ENCODE measurements at regions not wholly inside any gene's neighbourhood (a gene's known extent, or its start where the extent isn't known, plus 50 kb on each side); places are given as distances from the start of the nearest gene placed in this dataset.
"Not testable (repeated sequence)": the region's sequence is repeated elsewhere in the genome, so short reads cannot be mapped to it uniquely, and the experiment has no call there.

DNA sequence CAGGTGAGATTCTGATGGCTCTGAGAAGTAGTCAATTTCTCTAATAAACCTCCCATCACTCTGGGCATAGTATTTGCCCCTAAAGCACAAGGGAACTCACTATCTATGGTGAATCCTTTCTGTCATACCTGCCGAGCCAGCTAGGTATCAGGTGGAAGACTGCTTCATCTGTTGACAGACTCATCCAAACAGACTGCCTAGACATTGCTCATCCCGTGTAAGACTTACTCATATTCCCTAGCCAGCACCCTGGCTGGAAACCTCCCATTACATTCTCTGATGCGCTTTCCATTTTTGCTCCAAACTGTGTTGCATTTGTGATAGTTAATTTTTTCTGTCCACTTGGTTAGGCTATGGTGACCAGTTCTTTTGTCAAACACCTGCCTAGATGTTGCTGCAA is 595.9 kb downstream of the DNAH5 start:
- no peaks in the 10 kb centered on the region for H3K36me3 ChIP-seq (ENCODE audit: control insufficient read depth, insufficient read depth, low read length)
- H3K9ac ChIP-seq (ENCODE audit: low read length), result no peak overlapping the region
- no peaks in the 10 kb centered on the region for H3K4me1 ChIP-seq (ENCODE audit: control insufficient read depth, insufficient read depth, low read length)
- H3K27me3 ChIP-seq (ENCODE audit: control insufficient read depth, insufficient read depth, low read length), result no peaks in the 10 kb centered on the region
- no peaks in the 10 kb centered on the region for H3K9me3 ChIP-seq (ENCODE audit: control insufficient read depth, insufficient read depth, low read depth, low read length)
- H3K27ac ChIP-seq (ENCODE audit: low read depth, low read length), result no peak overlapping the region
- H3K4me3 ChIP-seq (ENCODE audit: low read depth, low read length), result no peak overlapping the region

DNA sequence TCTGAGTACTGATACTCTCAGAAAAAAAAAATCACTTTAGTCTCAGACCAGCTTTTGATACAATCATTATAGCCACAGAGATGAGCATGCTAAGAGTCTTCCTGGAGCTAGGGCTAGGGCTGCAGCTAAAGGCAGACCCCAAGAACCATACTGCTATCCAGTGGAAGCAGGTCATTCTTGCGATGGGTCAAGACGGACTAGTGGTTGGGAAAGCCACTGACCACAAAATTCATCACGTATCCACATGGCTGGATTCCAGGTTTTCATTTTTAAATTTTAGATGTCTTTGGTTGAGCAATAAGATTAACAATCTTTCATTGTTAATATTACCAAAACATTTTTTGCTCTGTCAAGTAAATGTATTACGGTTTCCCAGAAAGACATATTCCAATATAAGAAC is 598.1 kb downstream of the DNAH5 start:
- no peaks in the 10 kb centered on the region for H3K4me1 ChIP-seq (ENCODE audit: control insufficient read depth, insufficient read depth, low read length)
- no peaks in the 10 kb centered on the region for H3K27me3 ChIP-seq (ENCODE audit: control insufficient read depth, insufficient read depth, low read length)
- no peak overlapping the region for H3K4me3 ChIP-seq (ENCODE audit: low read depth, low read length)
- no peak overlapping the region for H3K27ac ChIP-seq (ENCODE audit: low read depth, low read length)
- H3K36me3 ChIP-seq (ENCODE audit: control insufficient read depth, insufficient read depth, low read length), result no peaks in the 10 kb centered on the region
- H3K9me3 ChIP-seq (ENCODE audit: control insufficient read depth, insufficient read depth, low read depth, low read length), result no peaks in the 10 kb centered on the region
- H3K9ac ChIP-seq (ENCODE audit: low read length), result no peak overlapping the region

DNA sequence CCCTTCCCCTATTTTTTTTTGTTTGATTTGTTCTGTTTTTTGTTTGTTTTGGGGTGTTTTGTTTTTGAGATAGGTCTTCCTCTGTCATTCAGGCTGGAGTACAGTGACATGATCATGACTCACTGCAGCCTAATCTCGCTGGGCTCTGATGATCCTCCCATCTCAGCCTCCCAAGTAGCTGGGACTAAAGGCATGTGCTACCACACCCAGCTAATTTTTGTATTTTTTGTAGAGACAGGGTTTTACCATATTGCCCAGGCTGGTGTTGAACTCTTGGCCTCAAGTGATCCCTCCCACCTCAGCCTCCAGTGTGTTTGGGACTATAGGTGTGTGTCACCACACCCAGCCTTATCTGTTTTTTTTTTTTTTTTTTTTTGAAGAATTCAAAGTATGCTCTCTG is 605.4 kb downstream of the DNAH5 start:
- H3K27ac ChIP-seq (ENCODE audit: low read depth, low read length), result no peak overlapping the region
- no peaks in the 10 kb centered on the region for H3K36me3 ChIP-seq (ENCODE audit: control insufficient read depth, insufficient read depth, low read length)
- H3K27me3 ChIP-seq (ENCODE audit: control insufficient read depth, insufficient read depth, low read length), result no peaks in the 10 kb centered on the region
- no peaks in the 10 kb centered on the region for H3K9me3 ChIP-seq (ENCODE audit: control insufficient read depth, insufficient read depth, low read depth, low read length)
- no peak overlapping the region for H3K4me3 ChIP-seq (ENCODE audit: low read depth, low read length)
- no peaks in the 10 kb centered on the region for H3K4me1 ChIP-seq (ENCODE audit: control insufficient read depth, insufficient read depth, low read length)
- no peak overlapping the region for H3K9ac ChIP-seq (ENCODE audit: low read length)

DNA sequence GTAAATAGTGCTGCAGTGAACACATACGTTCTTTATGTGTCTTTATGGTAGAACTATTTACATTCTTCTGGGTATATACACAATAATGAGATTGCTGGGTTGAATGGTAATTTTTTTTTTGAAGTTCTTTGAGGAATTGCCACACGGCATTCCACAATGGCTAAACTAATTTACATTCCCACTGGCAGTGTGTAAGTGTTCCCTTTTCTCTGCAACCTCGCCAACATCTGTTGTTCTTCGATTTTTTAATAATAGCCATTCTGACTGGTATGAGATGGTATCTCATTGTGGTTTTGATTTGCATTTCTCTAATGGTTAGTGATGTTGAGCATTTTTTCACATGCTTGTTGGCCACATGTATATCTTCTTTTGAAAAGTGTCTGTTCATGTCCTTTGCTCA is 609.5 kb downstream of the DNAH5 start:
- not testable (repeated sequence) for H3K36me3 ChIP-seq (ENCODE audit: control insufficient read depth, insufficient read depth, low read length); H3K27ac ChIP-seq (ENCODE audit: low read depth, low read length)

GRCh38 chr5:13331585-13331984 is 612.9 kb downstream of the DNAH5 start:
- no peaks in the 10 kb centered on the region for H3K36me3 ChIP-seq (ENCODE audit: control insufficient read depth, insufficient read depth, low read length)
- H3K9me3 ChIP-seq (ENCODE audit: control insufficient read depth, insufficient read depth, low read depth, low read length), result no peaks in the 10 kb centered on the region
- no peaks in the 10 kb centered on the region for H3K27me3 ChIP-seq (ENCODE audit: control insufficient read depth, insufficient read depth, low read length)
- H3K27ac ChIP-seq (ENCODE audit: low read depth, low read length), result no peak overlapping the region
- no peak overlapping the region for H3K9ac ChIP-seq (ENCODE audit: low read length)
- no peaks in the 10 kb centered on the region for H3K4me1 ChIP-seq (ENCODE audit: control insufficient read depth, insufficient read depth, low read length)
- no peak overlapping the region for H3K4me3 ChIP-seq (ENCODE audit: low read depth, low read length)

More for the DNA sequence above, 609.5 kb downstream of the DNAH5 start:
- H3K4me3 ChIP-seq (ENCODE audit: low read depth, low read length); H3K9ac ChIP-seq (ENCODE audit: low read length); H3K27me3 ChIP-seq (ENCODE audit: control insufficient read depth, insufficient read depth, low read length); H3K9me3 ChIP-seq (ENCODE audit: control insufficient read depth, insufficient read depth, low read depth, low read length); H3K4me1 ChIP-seq (ENCODE audit: control insufficient read depth, insufficient read depth, low read length): not testable (repeated sequence)

DNA sequence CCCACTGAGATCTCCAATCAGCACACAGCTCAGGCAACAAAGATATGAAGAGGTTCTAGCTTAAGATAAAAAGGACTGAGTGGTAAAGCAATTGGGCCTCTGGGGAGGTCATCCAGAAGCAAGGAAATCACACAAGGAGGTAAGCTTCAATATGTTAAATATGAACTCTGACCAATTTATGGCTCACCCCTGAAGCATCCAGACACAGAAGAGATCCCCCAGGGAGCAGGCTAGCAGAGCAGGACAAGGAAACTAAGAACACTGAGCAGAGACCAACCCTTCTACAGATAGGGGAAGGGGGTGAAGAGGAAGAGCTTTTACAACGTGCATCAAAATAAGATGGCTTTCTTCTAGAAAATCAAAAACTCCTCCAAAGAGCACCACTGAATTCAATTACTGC is 616.2 kb downstream of the DNAH5 start:
- Histone ChIP-seq H3K27ac (ENCODE audit: low read depth, low read length) (no peak overlapping the region), H3K36me3 (ENCODE audit: control insufficient read depth, insufficient read depth, low read length) (no peaks in the 10 kb centered on the region)

GRCh38 chr5:13325765-13326164 is 618.7 kb downstream of the DNAH5 start:
- no peak overlapping the region for H3K9ac ChIP-seq (ENCODE audit: low read length)
- peaks cover 3% of the 10 kb centered on the region; the same call in 1 of the 2 replicates for H3K4me1 ChIP-seq (ENCODE audit: control insufficient read depth, insufficient read depth, low read length)
- H3K4me3 ChIP-seq (ENCODE audit: low read depth, low read length), result no peak overlapping the region
- H3K9me3 ChIP-seq (ENCODE audit: control insufficient read depth, insufficient read depth, low read depth, low read length), result no peaks in the 10 kb centered on the region
- H3K36me3 ChIP-seq (ENCODE audit: control insufficient read depth, insufficient read depth, low read length), result no peaks in the 10 kb centered on the region
- H3K27me3 ChIP-seq (ENCODE audit: control insufficient read depth, insufficient read depth, low read length), result no peaks in the 10 kb centered on the region
- no peak overlapping the region for H3K27ac ChIP-seq (ENCODE audit: low read depth, low read length)

More for the DNA sequence above, 616.2 kb downstream of the DNAH5 start:
- Histone ChIP-seq H3K4me1 (ENCODE audit: control insufficient read depth, insufficient read depth, low read length) (peaks cover 3% of the 10 kb centered on the region; the same call in 1 of the 2 replicates), H3K9me3 (ENCODE audit: control insufficient read depth, insufficient read depth, low read depth, low read length) (no peaks in the 10 kb centered on the region), H3K27me3 (ENCODE audit: control insufficient read depth, insufficient read depth, low read length) (no peaks in the 10 kb centered on the region), H3K9ac (ENCODE audit: low read length) (no peak overlapping the region), H3K4me3 (ENCODE audit: low read depth, low read length) (no peak overlapping the region)

DNA sequence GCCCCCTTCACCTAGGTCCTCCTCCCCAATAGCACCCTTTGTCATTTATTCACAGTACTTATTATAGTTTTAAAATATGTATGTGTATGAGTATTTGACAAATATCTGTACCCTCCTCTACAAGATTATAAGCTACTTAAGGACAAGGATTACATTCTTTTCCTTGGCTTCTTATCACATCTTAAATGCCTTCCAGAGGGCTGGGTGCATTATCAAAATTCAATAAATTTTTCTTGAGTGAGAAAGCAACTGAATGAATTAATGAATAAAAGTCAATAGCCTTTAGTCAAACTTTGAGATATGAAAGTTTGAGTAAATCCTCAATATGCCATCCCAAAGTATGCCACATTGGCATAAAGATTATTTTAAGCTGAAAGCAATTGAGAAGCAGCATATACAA is 621.7 kb downstream of the DNAH5 start:
- Histone ChIP-seq H3K27me3 (ENCODE audit: control insufficient read depth, insufficient read depth, low read length) (no peaks in the 10 kb centered on the region), H3K27ac (ENCODE audit: low read depth, low read length) (no peak overlapping the region), H3K4me3 (ENCODE audit: low read depth, low read length) (no peak overlapping the region), H3K4me1 (ENCODE audit: control insufficient read depth, insufficient read depth, low read length) (peaks cover 3% of the 10 kb centered on the region; the same call in 1 of the 2 replicates), H3K9ac (ENCODE audit: low read length) (no peak overlapping the region), H3K9me3 (ENCODE audit: control insufficient read depth, insufficient read depth, low read depth, low read length) (no peaks in the 10 kb centered on the region; the same call in 1 of the 2 replicates), H3K36me3 (ENCODE audit: control insufficient read depth, insufficient read depth, low read length) (no peaks in the 10 kb centered on the region)

GRCh38 chr5:13317654-13318053 is 626.8 kb downstream of the DNAH5 start:
- Histone ChIP-seq H3K9ac (ENCODE audit: low read length) (no peak overlapping the region), H3K27me3 (ENCODE audit: control insufficient read depth, insufficient read depth, low read length) (no peaks in the 10 kb centered on the region), H3K36me3 (ENCODE audit: control insufficient read depth, insufficient read depth, low read length) (no peaks in the 10 kb centered on the region), H3K4me3 (ENCODE audit: low read depth, low read length) (no peak overlapping the region), H3K4me1 (ENCODE audit: control insufficient read depth, insufficient read depth, low read length) (no peaks in the 10 kb centered on the region), H3K27ac (ENCODE audit: low read depth, low read length) (no peak overlapping the region), H3K9me3 (ENCODE audit: control insufficient read depth, insufficient read depth, low read depth, low read length) (no peaks in the 10 kb centered on the region; the same call in 1 of the 2 replicates)

GRCh38 chr5:13316176-13316575 is 628.3 kb downstream of the DNAH5 start:
- Histone ChIP-seq H3K36me3 (ENCODE audit: control insufficient read depth, insufficient read depth, low read length) (no peaks in the 10 kb centered on the region), H3K9me3 (ENCODE audit: control insufficient read depth, insufficient read depth, low read depth, low read length) (no peaks in the 10 kb centered on the region; the same call in 1 of the 2 replicates), H3K4me1 (ENCODE audit: control insufficient read depth, insufficient read depth, low read length) (no peaks in the 10 kb centered on the region), H3K9ac (ENCODE audit: low read length) (no peak overlapping the region), H3K4me3 (ENCODE audit: low read depth, low read length) (no peak overlapping the region), H3K27ac (ENCODE audit: low read depth, low read length) (no peak overlapping the region), H3K27me3 (ENCODE audit: control insufficient read depth, insufficient read depth, low read length) (no peaks in the 10 kb centered on the region)

GRCh38 chr5:13307480-13307879 is 637.0 kb downstream of the DNAH5 start:
- Histone ChIP-seq H3K9ac (ENCODE audit: low read length) (no peak overlapping the region), H3K4me1 (ENCODE audit: control insufficient read depth, insufficient read depth, low read length) (no peaks in the 10 kb centered on the region), H3K27me3 (ENCODE audit: control insufficient read depth, insufficient read depth, low read length) (no peaks in the 10 kb centered on the region), H3K4me3 (ENCODE audit: low read depth, low read length) (no peak overlapping the region), H3K9me3 (ENCODE audit: control insufficient read depth, insufficient read depth, low read depth, low read length) (no peaks in the 10 kb centered on the region), H3K36me3 (ENCODE audit: control insufficient read depth, insufficient read depth, low read length) (no peaks in the 10 kb centered on the region), H3K27ac (ENCODE audit: low read depth, low read length) (no peak overlapping the region)

DNA sequence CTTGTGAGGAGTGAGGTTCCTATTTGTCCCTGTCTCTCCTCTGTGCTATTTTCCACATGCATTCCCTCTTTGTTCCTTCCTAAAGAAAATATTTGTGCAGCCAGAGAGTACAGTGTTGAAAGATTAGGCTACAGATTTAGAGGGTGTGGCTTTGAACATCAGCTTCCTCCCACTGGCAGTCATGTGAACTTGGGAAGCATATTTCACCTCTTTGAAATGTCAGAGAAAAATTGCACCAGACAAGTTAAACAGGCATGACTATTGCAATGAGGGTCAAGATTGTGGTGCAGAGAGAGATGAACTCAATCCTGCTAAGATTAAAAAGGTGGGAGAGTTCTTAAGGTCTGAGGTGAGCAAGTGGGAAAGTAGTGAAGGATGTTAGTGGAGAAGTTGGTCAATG is 641.0 kb downstream of the DNAH5 start:
- Histone ChIP-seq H3K27me3 (ENCODE audit: control insufficient read depth, insufficient read depth, low read length) (no peaks in the 10 kb centered on the region), H3K9me3 (ENCODE audit: control insufficient read depth, insufficient read depth, low read depth, low read length) (no peaks in the 10 kb centered on the region), H3K4me3 (ENCODE audit: low read depth, low read length) (no peak overlapping the region), H3K36me3 (ENCODE audit: control insufficient read depth, insufficient read depth, low read length) (no peaks in the 10 kb centered on the region), H3K4me1 (ENCODE audit: control insufficient read depth, insufficient read depth, low read length) (no peaks in the 10 kb centered on the region), H3K27ac (ENCODE audit: low read depth, low read length) (no peak overlapping the region), H3K9ac (ENCODE audit: low read length) (no peak overlapping the region)

Data from HUES6 (cell line).